Keratinocyte (primary cell): ENCODE measurements at regions not wholly inside any gene's neighbourhood (a gene's known extent, or its start where the extent isn't known, plus 50 kb on each side); places are given as distances from the start of the nearest gene placed in this dataset.

Source experiments
- DNase-seq: peaks from one replicate; pipeline ENCODE4 v3.0.0-alpha.2; 2011; ENCODE audit warnings: low read depth, missing footprints, low spot score
- FAIRE-seq: peaks from 2 replicates; lab custom pipeline; 2011; peaks lifted over from hg19 to GRCh38; lab: Jason Lieb, UNC
- H2AFZ ChIP-seq: 2 replicates; pipeline ENCODE4 v1.6.0; 2012; ENCODE audit warnings: low read length, control low read depth, inconsistent platforms; ENCODE audit not compliant: control insufficient read depth
- H3K27ac ChIP-seq: 2 replicates; pipeline ENCODE4 v1.5.1; 2011; ENCODE audit warnings: low read length; ENCODE audit not compliant: control insufficient read depth, insufficient read depth
- H3K27me3 ChIP-seq: 3 replicates; pipeline ENCODE4 v1.6.0; 2011; ENCODE audit warnings: low read length; ENCODE audit not compliant: control insufficient read depth, insufficient read depth; ENCODE audit errors: extremely low read depth
- H3K36me3 ChIP-seq, 2 experiments: 2 replicates in 1 of 2; 3 replicates in 1 of 2; pipeline ENCODE4 v1.5.1; 2011; ENCODE audit warnings: low read length in 2 of 2, mild to moderate bottlenecking in 1 of 2; ENCODE audit not compliant: control insufficient read depth in 2 of 2, insufficient read depth in 2 of 2; ENCODE audit errors: extremely low read depth in 1 of 2
- H3K4me1 ChIP-seq: 3 replicates; pipeline ENCODE4 v1.5.1; 2011; ENCODE audit warnings: low read length; ENCODE audit not compliant: control insufficient read depth, insufficient read depth; ENCODE audit errors: extremely low read depth
- H3K4me2 ChIP-seq: 3 replicates; pipeline ENCODE4 v1.6.0; 2011; ENCODE audit warnings: low read depth, low read length; ENCODE audit not compliant: control insufficient read depth, insufficient read depth; ENCODE audit errors: extremely low read depth
- H3K4me3 ChIP-seq, 3 experiments: fragments of 200-600 bp in 1 of 3; sonication (generic) in 1 of 3; 2 replicates in 2 of 3; 3 replicates in 1 of 3; pipeline ENCODE4 v1.5.1; 2011 to 2016; ENCODE audit warnings: low read length in 3 of 3, mild to moderate bottlenecking in 3 of 3, control low read depth in 2 of 3, inconsistent platforms in 1 of 3, low read depth in 1 of 3, mixed read lengths in 1 of 3, mixed run types in 1 of 3, moderate library complexity in 1 of 3; ENCODE audit not compliant: control insufficient read depth in 2 of 3, insufficient read depth in 2 of 3; ENCODE audit errors: extremely low read depth in 1 of 3
- H3K79me2 ChIP-seq: 2 replicates; pipeline ENCODE4 v1.6.0; 2012; ENCODE audit warnings: low read length; ENCODE audit not compliant: control insufficient read depth, insufficient read depth
- H3K9ac ChIP-seq: 3 replicates; pipeline ENCODE4 v1.6.0; 2011; ENCODE audit warnings: low read length; ENCODE audit not compliant: control insufficient read depth, insufficient read depth; ENCODE audit errors: extremely low read depth
- H3K9me1 ChIP-seq: 3 replicates; pipeline ENCODE4 v1.6.0; 2011; ENCODE audit warnings: low read length; ENCODE audit not compliant: control insufficient read depth, insufficient read depth; ENCODE audit errors: extremely low read depth
- H3K9me3 ChIP-seq: 2 replicates; pipeline ENCODE4 v1.5.1; 2012; ENCODE audit warnings: low read depth, low read length; ENCODE audit not compliant: control insufficient read depth
- H4K20me1 ChIP-seq: 3 replicates; pipeline ENCODE4 v1.6.0; 2011; ENCODE audit warnings: low read length; ENCODE audit not compliant: control insufficient read depth, insufficient read depth; ENCODE audit errors: extremely low read depth
- CTCF ChIP-seq, 3 experiments: IDR thresholded peaks in 1 of 3; conservative IDR thresholded peaks in 1 of 3; optimal IDR thresholded peaks in 1 of 3; 2 replicates in 2 of 3; 3 replicates in 1 of 3; pipeline versions ENCODE3 to v1.5.1; 2011; ENCODE audit warnings: low read length in 3 of 3, mild to moderate bottlenecking in 3 of 3, moderate library complexity in 2 of 3, control low read depth in 1 of 3, inconsistent platforms in 1 of 3; ENCODE audit not compliant: insufficient read depth in 2 of 3; ENCODE audit errors: extremely low read depth in 1 of 3
- EZH2 ChIP-seq: IDR thresholded peaks from one replicate; pipeline ENCODE4 v1.6.1; 2012; ENCODE audit warnings: inconsistent platforms, mild to moderate bottlenecking, low read length, moderate library complexity
- dilution Hi-C: fragments of 300-500 bp; cut with MboI; formaldehyde crosslinking; loops from one replicate; pipeline ENCODE4 v1.7.0; 2020; ENCODE audit warnings: low sequenced_read_pairs; ENCODE audit not compliant: extremely low pct_ligation_motif_present

- no peak overlapping the region for H3K9ac ChIP-seq
- TF ChIP-seq CTCF (optimal IDR thresholded peaks at IDR 0.05 in 1 of 3, IDR thresholded peaks at IDR 0.05 in 1 of 3, conservative IDR thresholded peaks at IDR 0.05 in 1 of 3; ENCODE audit: extremely low read depth in 1 of 3, insufficient read depth in 2 of 3, low read length in 3 of 3), result no peak
- no peak for TF ChIP-seq EZH2
- no peak for FAIRE-seq
- H3K27me3 ChIP-seq, result no peaks in the 10 kb centered on the region
- dilution Hi-C loops, result no loop called here
- H3K4me3 ChIP-seq, result no peak overlapping the region
- H3K4me1 ChIP-seq, result no peaks in the 10 kb centered on the region
- H3K9me1 ChIP-seq, result no peaks in the 10 kb centered on the region
- no peaks in the 10 kb centered on the region for H4K20me1 ChIP-seq
- no peak for DNase-seq
- H3K9me3 ChIP-seq, result no peaks in the 10 kb centered on the region
- H3K4me2 ChIP-seq, result no peak overlapping the region
- H3K79me2 ChIP-seq, result no peaks in the 10 kb centered on the region
- H2AFZ ChIP-seq, result no peak overlapping the region
- no peak overlapping the region for H3K27ac ChIP-seq
- no peaks in the 10 kb centered on the region for H3K36me3 ChIP-seq
These were observed 204.3 kb downstream of the TRAM1L1 start for GRCh38 chr4:116881077-116881476.

- TF ChIP-seq EZH2 (no peak), CTCF (optimal IDR thresholded peaks at IDR 0.05 in 1 of 3, IDR thresholded peaks at IDR 0.05 in 1 of 3, conservative IDR thresholded peaks at IDR 0.05 in 1 of 3; ENCODE audit: extremely low read depth in 1 of 3, insufficient read depth in 2 of 3, low read length in 3 of 3) (no peak)
- no peaks in the 10 kb centered on the region for H3K36me3 ChIP-seq
- no peak for FAIRE-seq
These were observed 204.8 kb downstream of the TRAM1L1 start for GRCh38 chr4:116880625-116881024.

More at GRCh38 chr4:116880625-116881024, 204.8 kb downstream of the TRAM1L1 start:
- H3K79me2 ChIP-seq, result no peaks in the 10 kb centered on the region
- no peak overlapping the region for H3K4me3 ChIP-seq
- no peak overlapping the region for H3K9ac ChIP-seq
- dilution Hi-C loops, result no loop called here
- no peaks in the 10 kb centered on the region for H3K9me3 ChIP-seq
- no peak overlapping the region for H2AFZ ChIP-seq
- no peaks in the 10 kb centered on the region for H3K4me1 ChIP-seq
- no peaks in the 10 kb centered on the region for H4K20me1 ChIP-seq
- no peak for DNase-seq
- H3K27me3 ChIP-seq, result no peaks in the 10 kb centered on the region
- no peaks in the 10 kb centered on the region for H3K9me1 ChIP-seq
- H3K4me2 ChIP-seq, result no peak overlapping the region
- H3K27ac ChIP-seq, result no peak overlapping the region
